BJ (cell line): ENCODE measurements at regions not wholly inside any gene's neighbourhood (a gene's known extent, or its start where the extent isn't known, plus 50 kb on each side); places are given as distances from the start of the nearest gene placed in this dataset.

ENCODE experiments used
- CTCF ChIA-PET: fragments of 350-600 bp; formaldehyde crosslinking; extraction: SDS; loops from one replicate; lab custom pipeline; 2021; ENCODE audit warnings: antibody characterized with exemption, inconsistent platforms; lab: Yijun Ruan, JAX
- POLR2A ChIA-PET: fragments of 300-600 bp; sonication (Branson Sonifier 250); formaldehyde crosslinking; extraction: SDS; loops from one replicate; lab custom pipeline; 2021; ENCODE audit warnings: antibody characterized with exemption; lab: Charles Lee
- DNase-seq: peaks from one replicate; pipeline ENCODE4 v3.0.0-alpha.2; 2011; ENCODE audit warnings: low read depth
- H3K27me3 ChIP-seq: 2 replicates; pipeline ENCODE4 v1.6.0; 2011; ENCODE audit warnings: low read length; ENCODE audit not compliant: control insufficient read depth, insufficient read depth
- H3K36me3 ChIP-seq: 2 replicates; pipeline ENCODE4 v1.5.1; 2011; ENCODE audit warnings: low read length; ENCODE audit not compliant: control insufficient read depth, insufficient read depth
- H3K4me3 ChIP-seq: 2 replicates; pipeline ENCODE4 v1.5.1; 2011; ENCODE audit warnings: low read depth, mild to moderate bottlenecking, control low read depth, low read length
- CTCF ChIP-seq: IDR thresholded peaks from 2 replicates; pipeline ENCODE4 v1.5.1; 2011; ENCODE audit warnings: low read depth, mild to moderate bottlenecking, control low read depth, inconsistent platforms, low read length, moderate library complexity; ENCODE audit not compliant: insufficient read depth

DNA sequence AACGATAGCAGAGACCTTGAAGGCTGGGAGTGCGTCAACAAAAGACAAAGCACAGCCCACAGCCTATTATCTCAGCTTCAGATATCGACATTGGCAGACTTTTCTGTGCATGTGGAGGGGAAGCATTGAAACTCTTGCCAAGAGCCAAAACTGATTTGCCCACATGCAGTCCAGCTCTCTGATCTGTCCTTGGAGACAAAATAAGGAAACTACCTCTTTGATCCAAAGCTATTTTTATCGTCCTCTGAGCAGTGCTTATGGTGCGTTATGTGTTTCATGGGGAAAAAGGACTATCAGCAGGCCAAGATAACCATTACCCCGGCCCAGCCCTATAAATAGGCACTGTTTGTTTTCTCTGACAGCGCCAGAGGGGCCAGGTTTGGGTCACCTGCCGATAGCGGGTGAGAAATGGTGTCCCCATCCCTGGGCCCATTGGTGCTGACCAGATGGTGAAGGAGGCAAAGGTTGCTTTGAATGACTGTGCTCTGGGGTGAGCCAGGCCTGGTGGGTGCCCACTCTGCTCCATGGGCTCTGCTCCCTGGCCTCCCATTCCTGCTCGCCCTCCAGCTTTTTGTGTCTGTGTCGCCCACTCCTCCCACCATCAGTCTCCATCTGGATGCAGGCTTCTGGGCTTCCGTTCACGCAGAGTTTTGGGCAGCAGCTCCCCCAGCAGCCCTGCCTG, 176.1 kb upstream of the HS6ST1 start:
- TF ChIP-seq CTCF = no peak
- H3K36me3 ChIP-seq = no peaks in the 10 kb centered on the region
- ChIA-PET POLR2A (no interaction called here), CTCF (no interaction called here)
- no peak for DNase-seq
- no peak overlapping the region for H3K4me3 ChIP-seq
- peaks cover 6% of the 10 kb centered on the region for H3K27me3 ChIP-seq

- no peak overlapping the region for H3K4me3 ChIP-seq
- TF ChIP-seq CTCF = no peak
- no peak for DNase-seq
- POLR2A ChIA-PET = no interaction called here
- CTCF ChIA-PET = interaction anchor here (0.6 kb wide), 1 partner anchor 254 kb away, joined by 3 read pairs; no protein-coding TSS in a partner anchor
- peaks cover 3% of the 10 kb centered on the region; the same call in 1 of the 2 replicates for H3K27me3 ChIP-seq
- no peaks in the 10 kb centered on the region for H3K36me3 ChIP-seq
Measured at GRCh38 chr2:128495996-128496547, 177.4 kb upstream of the HS6ST1 start.

- POLR2A ChIA-PET = no interaction called here
- no peak overlapping the region for H3K4me3 ChIP-seq
- DNase-seq = no peak
- CTCF ChIA-PET = no interaction called here
- H3K36me3 ChIP-seq = no peaks in the 10 kb centered on the region
- H3K27me3 ChIP-seq = peaks cover 3% of the 10 kb centered on the region; the same call in 1 of the 2 replicates
- TF ChIP-seq CTCF = no peak
Measured at GRCh38 chr2:128496700-128497099, 178.0 kb upstream of the HS6ST1 start.

- no peak for TF ChIP-seq CTCF
- DNase-seq = no peak
- Histone ChIP-seq H3K4me3 (no peak overlapping the region), H3K36me3 (no peaks in the 10 kb centered on the region), H3K27me3 (peaks cover 3% of the 10 kb centered on the region; the same call in 1 of the 2 replicates)
- ChIA-PET POLR2A (no interaction called here), CTCF (no interaction called here)
Measured at GRCh38 chr2:128497461-128497860, 178.8 kb upstream of the HS6ST1 start.

DNA sequence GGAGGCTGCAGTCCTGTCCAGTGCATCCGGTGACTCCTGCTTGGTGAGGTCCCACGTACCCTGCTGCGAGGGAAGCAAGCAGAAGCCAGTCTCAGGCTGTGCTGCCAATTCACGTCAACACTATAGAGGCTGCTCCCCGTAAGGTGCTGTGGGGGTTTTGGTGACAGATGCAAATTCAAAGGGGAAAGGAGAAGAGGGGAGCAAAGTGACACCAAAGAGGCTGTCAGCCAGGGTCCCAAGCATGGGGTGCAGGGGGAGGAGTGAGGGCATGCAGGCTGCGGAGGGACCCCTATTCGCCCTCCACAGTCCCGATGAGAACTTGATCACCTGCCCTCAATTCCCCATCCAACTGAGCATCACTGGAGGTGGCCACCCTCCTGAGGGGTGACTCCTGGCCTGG, 179.4 kb upstream of the HS6ST1 start:
- peaks cover 3% of the 10 kb centered on the region; the same call in 1 of the 2 replicates for H3K27me3 ChIP-seq
- CTCF ChIA-PET = no interaction called here
- no peak for DNase-seq
- TF ChIP-seq CTCF = no peak
- H3K36me3 ChIP-seq = no peaks in the 10 kb centered on the region
- H3K4me3 ChIP-seq = no peak overlapping the region
- POLR2A ChIA-PET = no interaction called here
